H9 (cell line): ENCODE measurements at regions not wholly inside any gene's neighbourhood (a gene's known extent, or its start where the extent isn't known, plus 50 kb on each side); places are given as distances from the start of the nearest gene placed in this dataset.

Experiments used
- DNase-seq: peaks from one replicate; pipeline ENCODE4 v3.0.0-alpha.2; 2017
- H2AFZ ChIP-seq: one replicate; pipeline ENCODE4 v1.6.1; 2013; ENCODE audit warnings: mild to moderate bottlenecking, low read length, control low read depth, moderate library complexity
- H2AK5ac ChIP-seq: 2 replicates; pipeline ENCODE4 v1.6.1; 2013; ENCODE audit warnings: low read length, control low read depth, mixed read lengths; ENCODE audit not compliant: insufficient read length
- H2BK120ac ChIP-seq: one replicate; pipeline ENCODE4 v1.6.1; 2013; ENCODE audit warnings: low read depth, mild to moderate bottlenecking, low read length, control low read depth, inconsistent platforms; ENCODE audit not compliant: poor library complexity, severe bottlenecking
- H2BK12ac ChIP-seq: 2 replicates; pipeline ENCODE4 v1.6.1; 2013; ENCODE audit warnings: low read length, control low read depth, mixed read lengths, low read depth; ENCODE audit not compliant: insufficient read length
- H2BK15ac ChIP-seq: 2 replicates; pipeline ENCODE4 v1.6.1; 2013; ENCODE audit warnings: low read depth, low read length, control low read depth
- H2BK20ac ChIP-seq: one replicate; pipeline ENCODE4 v1.6.1; 2013; ENCODE audit warnings: low read depth, mild to moderate bottlenecking, low read length, control low read depth, inconsistent platforms; ENCODE audit not compliant: poor library complexity, severe bottlenecking
- H2BK5ac ChIP-seq: 2 replicates; pipeline ENCODE4 v1.6.1; 2013; ENCODE audit warnings: low read length, control low read depth, mixed read lengths; ENCODE audit not compliant: insufficient read length
- H3K14ac ChIP-seq: 2 replicates; pipeline ENCODE4 v1.6.1; 2013; ENCODE audit warnings: low read length, control low read depth; ENCODE audit not compliant: insufficient read depth
- H3K18ac ChIP-seq: 2 replicates; pipeline ENCODE4 v1.6.1; 2013; ENCODE audit warnings: low read depth, mild to moderate bottlenecking, mixed read lengths, low read length, control low read depth; ENCODE audit not compliant: insufficient read length
- H3K23ac ChIP-seq: 2 replicates; pipeline ENCODE4 v1.6.1; 2013; ENCODE audit warnings: low read length, control low read depth, mixed read lengths, low read depth; ENCODE audit not compliant: insufficient read length
- H3K23me2 ChIP-seq: 2 replicates; pipeline ENCODE4 v1.6.1; 2013; ENCODE audit warnings: low read depth, mild to moderate bottlenecking, mixed read lengths, low read length, control low read depth; ENCODE audit not compliant: insufficient read length, poor library complexity, severe bottlenecking
- H3K27ac ChIP-seq: 2 replicates; pipeline ENCODE4 v1.5.1; 2013; ENCODE audit warnings: low read length, control low read depth, mixed read lengths, low read depth; ENCODE audit not compliant: insufficient read length
- H3K27me3 ChIP-seq: 2 replicates; pipeline ENCODE4 v1.6.1; 2013; ENCODE audit warnings: low read length, control low read depth, inconsistent platforms; ENCODE audit not compliant: insufficient read depth
- H3K4ac ChIP-seq: 2 replicates; pipeline ENCODE4 v1.6.1; 2013; ENCODE audit warnings: low read depth, mild to moderate bottlenecking, control low read depth, inconsistent platforms, low read length, moderate library complexity
- H3K4me1 ChIP-seq: 2 replicates; pipeline ENCODE4 v1.6.1; 2013; ENCODE audit warnings: low read length, control low read depth, inconsistent platforms; ENCODE audit not compliant: insufficient read depth
- H3K4me2 ChIP-seq: 2 replicates; pipeline ENCODE4 v1.6.1; 2013; ENCODE audit warnings: low read length, control low read depth, mixed read lengths; ENCODE audit not compliant: insufficient read length, insufficient read depth
- H3K56ac ChIP-seq: 2 replicates; pipeline ENCODE4 v1.6.1; 2013; ENCODE audit warnings: low read depth, mild to moderate bottlenecking, mixed read lengths, low read length, control low read depth; ENCODE audit not compliant: insufficient read length
- H3K79me1 ChIP-seq: 2 replicates; pipeline ENCODE4 v1.6.1; 2013; ENCODE audit warnings: low read depth, mild to moderate bottlenecking, moderate library complexity, low read length, control low read depth, inconsistent platforms; ENCODE audit not compliant: insufficient read depth, poor library complexity, severe bottlenecking
- H3K79me2 ChIP-seq: 2 replicates; pipeline ENCODE4 v1.6.1; 2013; ENCODE audit warnings: low read length, control low read depth, inconsistent platforms; ENCODE audit not compliant: insufficient read depth
- H3K9ac ChIP-seq: 2 replicates; pipeline ENCODE4 v1.6.1; 2013; ENCODE audit warnings: low read length, control low read depth, mixed read lengths; ENCODE audit not compliant: insufficient read length; ENCODE audit errors: extremely low read depth
- H3K9me3 ChIP-seq: one replicate; pipeline ENCODE4 v1.6.1; 2013; ENCODE audit warnings: low read depth, low read length, inconsistent platforms; ENCODE audit not compliant: control insufficient read depth
- H3T11ph ChIP-seq: one replicate; pipeline ENCODE4 v1.6.1; 2013; ENCODE audit warnings: mild to moderate bottlenecking, low read length, control low read depth, inconsistent platforms
- H4K20me1 ChIP-seq: one replicate; pipeline ENCODE4 v1.6.1; 2013; ENCODE audit not compliant: control insufficient read depth, insufficient read length, insufficient read depth
- H4K5ac ChIP-seq: 2 replicates; pipeline ENCODE4 v1.6.1; 2013; ENCODE audit warnings: low read depth, mild to moderate bottlenecking, mixed read lengths, low read length, control low read depth; ENCODE audit not compliant: insufficient read length
- H4K8ac ChIP-seq: replicated peaks from 2 replicates; pipeline ENCODE4 v1.6.1; 2013; ENCODE audit warnings: low read length, control low read depth, mixed read lengths, low read depth; ENCODE audit not compliant: insufficient read length
- H4K91ac ChIP-seq: 2 replicates; pipeline ENCODE4 v1.6.1; 2013; ENCODE audit warnings: low read depth, mild to moderate bottlenecking, moderate library complexity, mixed read lengths, low read length, control low read depth; ENCODE audit not compliant: insufficient read length
- H3K27ac Mint-ChIP-seq, 3 experiments: 2 replicates in 2 of 3; 3 replicates in 1 of 3; pipeline ENCODE4 v1.8.0; 2020 to 2021; ENCODE audit warnings: mixed read lengths in 3 of 3, mild to moderate bottlenecking in 1 of 3, moderate library complexity in 1 of 3
- H3K27me3 Mint-ChIP-seq: 2 replicates; pipeline ENCODE4 v1.8.0; 2021; ENCODE audit warnings: low read depth, mild to moderate bottlenecking, moderate library complexity, mixed read lengths
- H3K36me3 Mint-ChIP-seq, 3 experiments: 2 replicates in 2 of 3; 3 replicates in 1 of 3; pipeline ENCODE4 v1.8.0; 2020 to 2021; ENCODE audit warnings: low read depth in 3 of 3, mixed read lengths in 3 of 3; ENCODE audit not compliant: insufficient read depth in 1 of 3
- H3K4me1 Mint-ChIP-seq, 2 experiments: 2 replicates each; pipeline ENCODE4 v1.8.0; 2020; ENCODE audit warnings: mixed read lengths in 2 of 2
- H3K4me3 Mint-ChIP-seq, 2 experiments: 2 replicates in 1 of 2; 3 replicates in 1 of 2; pipeline ENCODE4 v1.8.0; 2020 to 2021; ENCODE audit warnings: mild to moderate bottlenecking in 2 of 2, mixed read lengths in 2 of 2, moderate library complexity in 1 of 2
- H3K9me3 Mint-ChIP-seq, 2 experiments: 2 replicates in 1 of 2; 3 replicates in 1 of 2; pipeline ENCODE4 v1.8.0; 2020; ENCODE audit warnings: mild to moderate bottlenecking in 2 of 2, mixed read lengths in 2 of 2, moderate library complexity in 1 of 2
- CTCF ChIP-seq: fragments of 200-600 bp; sonication (generic); conservative IDR thresholded peaks from 3 replicates; pipeline ENCODE4 v1.8.0; 2021; ENCODE audit warnings: antibody characterized with exemption, mild to moderate bottlenecking
- WGBS: extraction: QIAGEN DNeasy Blood & Tissue Kit; methylation state at CpG from one replicate; pipeline ENCODE4 v1.1.7; 2013; ENCODE audit warnings: missing lambda C conversion rate, low lambda C conversion rate, mixed read lengths; ENCODE audit not compliant: insufficient read length; ENCODE audit errors: extremely low coverage; 5-methylcytosine and 5-hydroxymethylcytosine counted together

- peaks cover 15% of the 10 kb centered on the region for H3K9me3 ChIP-seq
- no peak overlapping the region for H4K8ac ChIP-seq
- H4K5ac ChIP-seq, result no peak overlapping the region
- DNase-seq, result no peak
- WGBS, result no CpG with 5 or more reads among the region's 4 CpGs
- H2AFZ ChIP-seq, result no peak overlapping the region
- H3K9ac ChIP-seq, result no peak overlapping the region
- H3K56ac ChIP-seq, result no peak overlapping the region
- H3K23ac ChIP-seq, result no peak overlapping the region
- TF ChIP-seq CTCF, result no peak
- no peaks in the 10 kb centered on the region for H3K4me1 ChIP-seq
- H2AK5ac ChIP-seq, result no peak overlapping the region
- no peak overlapping the region for H3K27ac Mint-ChIP-seq
- no peaks in the 10 kb centered on the region for H3K4me1 Mint-ChIP-seq
- H3K36me3 Mint-ChIP-seq, result no peaks in the 10 kb centered on the region; a peak in 1 of 7 replicates
- no peak overlapping the region for H2BK5ac ChIP-seq
- no peak overlapping the region for H3K4ac ChIP-seq
- peaks cover 25 to 36% of the 10 kb centered on the region in 2 experiments for H3K9me3 Mint-ChIP-seq
- no peak overlapping the region for H3K14ac ChIP-seq
- H2BK15ac ChIP-seq, result no peak overlapping the region
- H3K27me3 Mint-ChIP-seq, result no peaks in the 10 kb centered on the region
- no peaks in the 10 kb centered on the region for H3K79me2 ChIP-seq
- no peaks in the 10 kb centered on the region for H3K27me3 ChIP-seq
- H3K4me2 ChIP-seq, result no peak overlapping the region
- no peaks in the 10 kb centered on the region for H3K23me2 ChIP-seq
- H3K79me1 ChIP-seq, result no peaks in the 10 kb centered on the region
- no peak overlapping the region for H4K91ac ChIP-seq
- no peak overlapping the region for H3K4me3 Mint-ChIP-seq
- no peaks in the 10 kb centered on the region for H4K20me1 ChIP-seq
- H3T11ph ChIP-seq, result no peak overlapping the region
- H2BK20ac ChIP-seq, result no peak overlapping the region
- H3K27ac ChIP-seq, result no peak overlapping the region
- H2BK120ac ChIP-seq, result no peak overlapping the region
- no peak overlapping the region for H2BK12ac ChIP-seq
- no peak overlapping the region for H3K18ac ChIP-seq
Observed at GRCh38 chrX:25665431-25665830, 472.7 kb upstream of the MAGEB18 start.
